ENCODE measurements at regions not wholly inside any gene's neighbourhood (a gene's known extent, or its start where the extent isn't known, plus 50 kb on each side); places are given as distances from the start of the nearest gene placed in this dataset.

DNA sequence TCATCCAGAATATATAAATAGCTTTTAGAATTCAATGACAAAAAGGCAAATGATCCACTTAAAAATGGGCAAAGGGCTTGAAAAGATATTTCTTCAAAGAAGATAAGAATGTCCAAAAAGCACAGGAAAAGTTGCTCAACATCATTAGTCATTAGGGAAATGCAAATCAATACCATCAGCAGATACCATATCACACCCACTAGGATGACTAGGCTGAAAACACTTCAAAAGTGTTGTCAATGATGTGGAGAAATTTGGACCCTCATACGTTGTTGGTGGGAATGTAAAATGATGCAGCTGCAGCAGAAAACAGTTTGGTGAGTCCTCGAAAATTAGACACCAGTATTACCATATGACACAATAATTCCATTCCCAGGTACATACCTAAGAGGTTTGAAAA lies 303.6 kb upstream of the SLC35B3 start:
- TF ChIP-seq CEBPB (IDR thresholded peaks at IDR 0.05) (no peak), FOXM1 (IDR thresholded peaks at IDR 0.05; ENCODE audit: borderline replicate concordance, low read depth) (no peak), TCF12 (IDR thresholded peaks at IDR 0.05; ENCODE audit: low read depth) (no peak), EGR1 (IDR thresholded peaks at IDR 0.05) (no peak), CREB1 (IDR thresholded peaks at IDR 0.05; ENCODE audit: low read depth) (no peak), TAF1 (IDR thresholded peaks at IDR 0.05; ENCODE audit: low read depth) (no peak), EP300 (IDR thresholded peaks at IDR 0.05; ENCODE audit: borderline replicate concordance) (no peak), ZBTB7A (IDR thresholded peaks at IDR 0.05; ENCODE audit: low read depth) (no peak), RAD21 (IDR thresholded peaks at IDR 0.05; ENCODE audit: low read depth) (no peak), YY1 (IDR thresholded peaks at IDR 0.05; ENCODE audit: low read depth) (no peak), TEAD4 (IDR thresholded peaks at IDR 0.05) (no peak), NFIC (IDR thresholded peaks at IDR 0.05) (no peak)
- TF ChIP-seq, protein P1, sequence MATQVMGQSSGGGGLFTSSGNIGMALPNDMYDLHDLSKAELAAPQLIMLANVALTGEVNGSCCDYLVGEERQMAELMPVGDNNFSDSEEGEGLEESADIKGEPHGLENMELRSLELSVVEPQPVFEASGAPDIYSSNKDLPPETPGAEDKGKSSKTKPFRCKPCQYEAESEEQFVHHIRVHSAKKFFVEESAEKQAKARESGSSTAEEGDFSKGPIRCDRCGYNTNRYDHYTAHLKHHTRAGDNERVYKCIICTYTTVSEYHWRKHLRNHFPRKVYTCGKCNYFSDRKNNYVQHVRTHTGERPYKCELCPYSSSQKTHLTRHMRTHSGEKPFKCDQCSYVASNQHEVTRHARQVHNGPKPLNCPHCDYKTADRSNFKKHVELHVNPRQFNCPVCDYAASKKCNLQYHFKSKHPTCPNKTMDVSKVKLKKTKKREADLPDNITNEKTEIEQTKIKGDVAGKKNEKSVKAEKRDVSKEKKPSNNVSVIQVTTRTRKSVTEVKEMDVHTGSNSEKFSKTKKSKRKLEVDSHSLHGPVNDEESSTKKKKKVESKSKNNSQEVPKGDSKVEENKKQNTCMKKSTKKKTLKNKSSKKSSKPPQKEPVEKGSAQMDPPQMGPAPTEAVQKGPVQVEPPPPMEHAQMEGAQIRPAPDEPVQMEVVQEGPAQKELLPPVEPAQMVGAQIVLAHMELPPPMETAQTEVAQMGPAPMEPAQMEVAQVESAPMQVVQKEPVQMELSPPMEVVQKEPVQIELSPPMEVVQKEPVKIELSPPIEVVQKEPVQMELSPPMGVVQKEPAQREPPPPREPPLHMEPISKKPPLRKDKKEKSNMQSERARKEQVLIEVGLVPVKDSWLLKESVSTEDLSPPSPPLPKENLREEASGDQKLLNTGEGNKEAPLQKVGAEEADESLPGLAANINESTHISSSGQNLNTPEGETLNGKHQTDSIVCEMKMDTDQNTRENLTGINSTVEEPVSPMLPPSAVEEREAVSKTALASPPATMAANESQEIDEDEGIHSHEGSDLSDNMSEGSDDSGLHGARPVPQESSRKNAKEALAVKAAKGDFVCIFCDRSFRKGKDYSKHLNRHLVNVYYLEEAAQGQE (IDR thresholded peaks at IDR 0.05; ENCODE audit: low read depth), result no peak
- TF ChIP-seq, protein P2, sequence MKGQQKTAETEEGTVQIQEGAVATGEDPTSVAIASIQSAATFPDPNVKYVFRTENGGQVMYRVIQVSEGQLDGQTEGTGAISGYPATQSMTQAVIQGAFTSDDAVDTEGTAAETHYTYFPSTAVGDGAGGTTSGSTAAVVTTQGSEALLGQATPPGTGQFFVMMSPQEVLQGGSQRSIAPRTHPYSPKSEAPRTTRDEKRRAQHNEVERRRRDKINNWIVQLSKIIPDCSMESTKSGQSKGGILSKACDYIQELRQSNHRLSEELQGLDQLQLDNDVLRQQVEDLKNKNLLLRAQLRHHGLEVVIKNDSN (IDR thresholded peaks at IDR 0.05), result no peak
- TF ChIP-seq, protein P3, sequence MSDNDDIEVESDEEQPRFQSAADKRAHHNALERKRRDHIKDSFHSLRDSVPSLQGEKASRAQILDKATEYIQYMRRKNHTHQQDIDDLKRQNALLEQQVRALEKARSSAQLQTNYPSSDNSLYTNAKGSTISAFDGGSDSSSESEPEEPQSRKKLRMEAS (IDR thresholded peaks at IDR 0.05), result no peak

DNA sequence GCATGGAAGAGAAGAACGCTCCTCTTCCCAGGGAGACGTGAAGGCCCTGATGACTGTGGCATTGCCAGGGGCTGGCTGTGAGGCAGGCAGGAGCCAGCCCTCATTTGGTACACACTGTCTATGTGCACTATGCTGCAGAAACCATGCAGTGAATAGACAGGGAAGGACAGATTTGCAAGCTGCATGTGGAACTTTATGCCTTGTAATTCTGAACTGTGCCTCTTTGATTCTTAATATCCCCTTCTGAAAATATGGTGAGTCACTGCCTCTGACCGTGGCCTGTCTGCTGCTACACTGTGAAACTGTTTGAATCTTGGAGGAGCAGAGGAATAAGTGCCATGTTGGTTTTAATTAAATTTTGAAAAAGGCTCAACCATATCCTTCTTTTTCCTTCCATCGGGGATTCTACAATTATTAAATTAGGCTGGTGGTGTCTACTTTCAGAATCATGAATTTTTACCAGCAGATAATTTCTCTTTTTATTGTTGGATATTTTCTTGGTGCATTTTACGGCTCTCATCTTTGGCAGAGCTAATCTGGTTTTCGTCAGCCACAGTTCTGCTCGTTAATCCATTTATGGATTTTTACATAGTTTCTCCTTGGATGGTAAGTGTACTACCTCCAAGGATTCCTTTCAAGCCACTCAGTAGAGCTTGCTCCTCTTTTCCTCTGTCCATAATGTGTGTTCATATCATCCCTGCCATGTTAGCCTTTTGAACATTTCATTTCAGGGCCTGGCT lies 301.0 kb upstream of the SLC35B3 start:
- TF ChIP-seq FOXM1 (IDR thresholded peaks at IDR 0.05; ENCODE audit: borderline replicate concordance, low read depth) (no peak), RAD21 (IDR thresholded peaks at IDR 0.05; ENCODE audit: low read depth) (no peak), TEAD4 (IDR thresholded peaks at IDR 0.05) (no peak), EGR1 (IDR thresholded peaks at IDR 0.05) (no peak), ZBTB7A (IDR thresholded peaks at IDR 0.05; ENCODE audit: low read depth) (no peak), TAF1 (IDR thresholded peaks at IDR 0.05; ENCODE audit: low read depth) (no peak), EP300 (IDR thresholded peaks at IDR 0.05; ENCODE audit: borderline replicate concordance) (no peak), YY1 (IDR thresholded peaks at IDR 0.05; ENCODE audit: low read depth) (no peak), TCF12 (IDR thresholded peaks at IDR 0.05; ENCODE audit: low read depth) (no peak), CEBPB (IDR thresholded peaks at IDR 0.05) (no peak), CREB1 (IDR thresholded peaks at IDR 0.05; ENCODE audit: low read depth) (no peak), NFIC (IDR thresholded peaks at IDR 0.05) (no peak)
- TF ChIP-seq, protein P2 (IDR thresholded peaks at IDR 0.05), result no peak
- TF ChIP-seq, protein P1 (IDR thresholded peaks at IDR 0.05; ENCODE audit: low read depth), result no peak
- TF ChIP-seq, protein P3 (IDR thresholded peaks at IDR 0.05), result no peak

DNA sequence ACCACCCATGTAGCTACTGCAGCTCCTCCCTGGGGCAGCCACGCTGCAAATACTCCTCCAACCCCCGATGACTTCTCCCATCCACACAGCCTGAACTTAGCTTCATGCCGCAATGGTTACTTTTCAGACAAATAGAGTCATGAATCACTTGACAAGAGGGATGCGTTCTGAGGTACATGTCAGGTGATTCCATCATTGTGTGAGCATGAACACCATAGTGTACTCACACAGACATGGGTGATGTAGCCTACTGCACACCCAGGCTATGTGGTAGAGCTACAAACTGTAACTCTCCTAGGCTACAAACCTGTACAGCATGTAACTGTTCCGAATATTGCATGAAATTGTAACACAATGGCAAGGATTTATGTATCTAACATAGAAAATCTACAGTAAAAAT lies 298.5 kb upstream of the SLC35B3 start:
- TF ChIP-seq NFIC (IDR thresholded peaks at IDR 0.05) (no peak), TEAD4 (IDR thresholded peaks at IDR 0.05) (no peak), TAF1 (IDR thresholded peaks at IDR 0.05; ENCODE audit: low read depth) (no peak), CREB1 (IDR thresholded peaks at IDR 0.05; ENCODE audit: low read depth) (no peak), EP300 (IDR thresholded peaks at IDR 0.05; ENCODE audit: borderline replicate concordance) (no peak), EGR1 (IDR thresholded peaks at IDR 0.05) (no peak), TCF12 (IDR thresholded peaks at IDR 0.05; ENCODE audit: low read depth) (no peak)
- TF ChIP-seq, protein P3 (IDR thresholded peaks at IDR 0.05), result no peak

DNA sequence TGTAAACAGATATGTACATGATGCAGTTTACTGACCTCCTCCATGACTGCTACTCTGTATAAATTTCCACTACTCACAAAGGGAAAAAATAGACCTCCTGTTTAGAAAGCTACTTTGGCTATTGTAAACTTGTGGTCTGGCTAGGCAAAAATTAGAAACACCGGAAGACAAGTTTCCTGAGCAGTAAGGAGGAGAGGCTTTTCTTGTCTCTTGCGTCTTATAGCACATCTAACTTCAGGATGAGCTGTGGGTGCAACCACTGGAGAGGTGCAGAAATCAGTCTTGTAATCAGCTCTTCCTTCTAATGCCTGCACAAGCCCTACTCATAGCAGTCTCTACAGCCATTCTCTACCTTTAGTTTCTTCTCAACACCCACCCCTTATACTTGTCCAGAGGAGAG lies 296.5 kb upstream of the SLC35B3 start:
- TF ChIP-seq, protein P1 (IDR thresholded peaks at IDR 0.05; ENCODE audit: low read depth), result no peak
- TF ChIP-seq NFIC (IDR thresholded peaks at IDR 0.05) (no peak), EGR1 (IDR thresholded peaks at IDR 0.05) (no peak), RAD21 (IDR thresholded peaks at IDR 0.05; ENCODE audit: low read depth) (no peak), ZBTB7A (IDR thresholded peaks at IDR 0.05; ENCODE audit: low read depth) (no peak)

Measured in Ishikawa (cell line).